Subcutaneous abdominal adipose tissue (tissue), 5 donors: ENCODE measurements at regions not wholly inside any gene's neighbourhood (a gene's known extent, or its start where the extent isn't known, plus 50 kb on each side); places are given as distances from the start of the nearest gene placed in this dataset.

Source experiments
- H3K27ac ChIP-seq: one replicate; pipeline ENCODE4 v1.7.0; 2013; ENCODE audit warnings: low read depth, mild to moderate bottlenecking, inconsistent platforms, low read length, moderate library complexity
- H3K27me3 ChIP-seq, 5 donors: one replicate each; pipeline ENCODE4 v1.7.0; 2013; ENCODE audit warnings: low read length in 5 of 5, inconsistent platforms in 1 of 5; ENCODE audit not compliant: control insufficient read depth in 5 of 5, insufficient read depth in 4 of 5
- H3K36me3 ChIP-seq, 5 donors: one replicate each; pipeline ENCODE4 v1.7.0; 2013; ENCODE audit warnings: low read length in 5 of 5; ENCODE audit not compliant: control insufficient read depth in 5 of 5, insufficient read depth in 5 of 5
- H3K4me1 ChIP-seq, 5 donors: one replicate each; pipeline ENCODE4 v1.7.0; 2013; ENCODE audit warnings: low read length in 5 of 5, mild to moderate bottlenecking in 3 of 5, moderate library complexity in 1 of 5; ENCODE audit not compliant: control insufficient read depth in 5 of 5, insufficient read depth in 5 of 5
- H3K4me3 ChIP-seq, 5 donors: one replicate each; pipeline ENCODE4 v1.7.0; 2013; ENCODE audit warnings: low read length in 5 of 5, low read depth in 1 of 5
- H3K9ac ChIP-seq, 5 donors: one replicate each; pipeline ENCODE4 v1.7.0; 2013; ENCODE audit warnings: low read length in 5 of 5, mild to moderate bottlenecking in 4 of 5, moderate library complexity in 3 of 5
- H3K9me3 ChIP-seq, 5 donors: one replicate each; pipeline ENCODE4 v1.7.0; 2013; ENCODE audit warnings: low read length in 5 of 5; ENCODE audit not compliant: control insufficient read depth in 5 of 5
- donor health status: healthy.
- donor health status: healthy.
- donor health status: healthy.
- donor health status: healthy.
- donor health status: healthy.

- Histone ChIP-seq H3K9me3 (no peaks in the 10 kb centered on the region), H3K4me3 (no peak overlapping the region), H3K27ac (no peak overlapping the region), H3K27me3 (no peaks in the 10 kb centered on the region), H3K36me3 (no peaks in the 10 kb centered on the region), H3K9ac (no peak overlapping the region), H3K4me1 (peaks cover 0 to 16% (median 4%) of the 10 kb centered on the region in 5 donors)
These were observed 67.3 kb upstream of the TEX51 start for GRCh38 chr2:126831234-126832005.

- Histone ChIP-seq H3K27ac (no peak overlapping the region), H3K9ac (no peak overlapping the region)
These were observed 66.7 kb upstream of the TEX51 start for GRCh38 chr2:126832014-126832413.

GRCh38 chr2:126832757-126833156, 65.9 kb upstream of the TEX51 start:
- Histone ChIP-seq H3K4me1 (peaks cover 0 to 16% (median 4%) of the 10 kb centered on the region in 5 donors), H3K4me3 (no peak overlapping the region), H3K9ac (no peak overlapping the region), H3K27me3 (no peaks in the 10 kb centered on the region), H3K27ac (no peak overlapping the region), H3K9me3 (no peaks in the 10 kb centered on the region), H3K36me3 (no peaks in the 10 kb centered on the region)

More at GRCh38 chr2:126832014-126832413, 66.7 kb upstream of the TEX51 start:
- no peaks in the 10 kb centered on the region for H3K27me3 ChIP-seq
- peaks cover 0 to 16% (median 4%) of the 10 kb centered on the region in 5 donors for H3K4me1 ChIP-seq
- H3K9me3 ChIP-seq = no peaks in the 10 kb centered on the region
- H3K36me3 ChIP-seq = no peaks in the 10 kb centered on the region
- H3K4me3 ChIP-seq = no peak overlapping the region

GRCh38 chr2:126834006-126834659, 64.6 kb upstream of the TEX51 start:
- Histone ChIP-seq H3K4me3 (no peak overlapping the region), H3K27me3 (peaks cover 0 to 3% (median 0%) of the 10 kb centered on the region in 5 donors), H3K4me1 (peaks cover 0 to 16% (median 4%) of the 10 kb centered on the region in 5 donors), H3K27ac (no peak overlapping the region), H3K36me3 (no peaks in the 10 kb centered on the region), H3K9ac (no peak overlapping the region), H3K9me3 (no peaks in the 10 kb centered on the region)

GRCh38 chr2:126835261-126835660, 63.4 kb upstream of the TEX51 start:
- Histone ChIP-seq H3K4me1 (peaks cover 0 to 16% (median 4%) of the 10 kb centered on the region in 5 donors), H3K4me3 (no peak overlapping the region), H3K27me3 (peaks cover 0 to 3% (median 0%) of the 10 kb centered on the region in 5 donors), H3K36me3 (no peaks in the 10 kb centered on the region), H3K27ac (no peak overlapping the region), H3K9ac (no peak overlapping the region), H3K9me3 (no peaks in the 10 kb centered on the region)

- Histone ChIP-seq H3K27ac (no peak overlapping the region), H3K4me3 (no peak overlapping the region), H3K27me3 (peaks cover 0 to 3% (median 0%) of the 10 kb centered on the region in 5 donors), H3K4me1 (peaks cover 0 to 16% (median 4%) of the 10 kb centered on the region in 5 donors), H3K9ac (no peak overlapping the region), H3K9me3 (no peaks in the 10 kb centered on the region), H3K36me3 (no peaks in the 10 kb centered on the region)
These were observed 62.9 kb upstream of the TEX51 start for GRCh38 chr2:126835831-126836230.

GRCh38 chr2:126836761-126837679, 61.7 kb upstream of the TEX51 start:
- Histone ChIP-seq H3K9me3 (no peaks in the 10 kb centered on the region), H3K36me3 (no peaks in the 10 kb centered on the region), H3K4me3 (no peak overlapping the region), H3K4me1 (peaks cover 0 to 6% (median 0%) of the 10 kb centered on the region in 5 donors), H3K9ac (no peak overlapping the region), H3K27ac (no peak overlapping the region), H3K27me3 (peaks cover 0 to 3% (median 0%) of the 10 kb centered on the region in 5 donors)

GRCh38 chr2:126837966-126838715, 60.5 kb upstream of the TEX51 start:
- no peaks in the 10 kb centered on the region for H3K9me3 ChIP-seq
- peaks cover 0 to 3% (median 0%) of the 10 kb centered on the region in 5 donors for H3K27me3 ChIP-seq
- no peak overlapping the region for H3K27ac ChIP-seq
- no peaks in the 10 kb centered on the region for H3K4me1 ChIP-seq
- no peaks in the 10 kb centered on the region for H3K36me3 ChIP-seq
- no peak overlapping the region for H3K4me3 ChIP-seq
- no peak overlapping the region for H3K9ac ChIP-seq

GRCh38 chr2:126838716-126838985, 60.0 kb upstream of the TEX51 start:
- Histone ChIP-seq H3K9ac (no peak overlapping the region), H3K9me3 (no peaks in the 10 kb centered on the region), H3K27me3 (peaks cover 0 to 3% (median 0%) of the 10 kb centered on the region in 5 donors), H3K4me3 (no peak overlapping the region), H3K36me3 (no peaks in the 10 kb centered on the region), H3K4me1 (no peaks in the 10 kb centered on the region), H3K27ac (no peak overlapping the region)
